ENCODE measurements at regions not wholly inside any gene's neighbourhood (a gene's known extent, or its start where the extent isn't known, plus 50 kb on each side); places are given as distances from the start of the nearest gene placed in this dataset.

- Histone ChIP-seq H3K4me3 (no peak overlapping the region), H3K27me3 (no peaks in the 10 kb centered on the region), H3K4me1 (no peaks in the 10 kb centered on the region), H3K27ac (no peak overlapping the region), H3K9me3 (no peaks in the 10 kb centered on the region), H3K36me3 (no peaks in the 10 kb centered on the region)
- DNase-seq: no peak
- intact Hi-C loops (cut with DNase I; ENCODE audit: low total_unique reads): no loop called here
- TF ChIP-seq CTCF (IDR thresholded peaks at IDR 0.05) (no peak), POLR2A (IDR thresholded peaks at IDR 0.05) (no peak)
These were observed 199.4 kb downstream of the SUDS3 start for GRCh38 chr12:118575730-118576129.

DNA sequence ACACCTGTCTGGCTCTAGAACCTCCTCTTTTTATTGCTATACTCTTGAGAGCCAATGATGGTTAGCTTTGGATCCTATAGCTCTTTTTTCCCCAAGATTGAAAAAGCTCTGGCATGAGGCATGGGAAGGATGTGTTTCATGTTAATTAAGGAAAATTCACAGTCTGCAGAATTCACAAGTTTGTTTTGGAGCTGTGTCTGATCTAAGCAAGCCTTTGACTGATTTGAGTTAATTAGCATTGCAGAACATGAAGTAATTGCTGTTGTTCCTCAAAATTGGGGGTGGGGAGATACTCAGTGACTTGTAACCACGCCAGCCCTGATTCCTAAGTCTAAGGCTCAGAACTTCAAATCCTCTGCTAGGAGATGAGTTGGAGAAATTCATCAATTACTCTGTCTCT lies 205.0 kb downstream of the SUDS3 start:
- TF ChIP-seq CTCF (IDR thresholded peaks at IDR 0.05): no peak
- TF ChIP-seq POLR2A (IDR thresholded peaks at IDR 0.05): no peak
- no peak overlapping the region for H3K27ac ChIP-seq
- no peaks in the 10 kb centered on the region for H3K9me3 ChIP-seq
- H3K36me3 ChIP-seq: no peaks in the 10 kb centered on the region
- H3K4me3 ChIP-seq: no peak overlapping the region
- no peaks in the 10 kb centered on the region for H3K27me3 ChIP-seq
- no peak for DNase-seq
- intact Hi-C loops (cut with DNase I; ENCODE audit: low total_unique reads): no loop called here
- H3K4me1 ChIP-seq: no peaks in the 10 kb centered on the region

GRCh38 chr12:118582863-118583262 lies 206.5 kb downstream of the SUDS3 start:
- H3K9me3 ChIP-seq: no peaks in the 10 kb centered on the region
- H3K4me3 ChIP-seq: no peak overlapping the region
- H3K27me3 ChIP-seq: no peaks in the 10 kb centered on the region
- no peak for DNase-seq
- TF ChIP-seq CTCF (IDR thresholded peaks at IDR 0.05) (no peak), POLR2A (IDR thresholded peaks at IDR 0.05) (no peak)
- no peaks in the 10 kb centered on the region for H3K4me1 ChIP-seq
- H3K36me3 ChIP-seq: no peaks in the 10 kb centered on the region
- H3K27ac ChIP-seq: no peak overlapping the region
- intact Hi-C loops (cut with DNase I; ENCODE audit: low total_unique reads): no loop called here

- Histone ChIP-seq H3K27ac (no peak overlapping the region), H3K27me3 (no peaks in the 10 kb centered on the region), H3K36me3 (no peaks in the 10 kb centered on the region), H3K4me1 (no peaks in the 10 kb centered on the region), H3K4me3 (no peak overlapping the region), H3K9me3 (no peaks in the 10 kb centered on the region)
- intact Hi-C loops (cut with DNase I; ENCODE audit: low total_unique reads): no loop called here
- DNase-seq: no peak
- TF ChIP-seq CTCF (IDR thresholded peaks at IDR 0.05) (no peak), POLR2A (IDR thresholded peaks at IDR 0.05) (no peak)
These were observed 210.1 kb downstream of the SUDS3 start for GRCh38 chr12:118586433-118586832.

GRCh38 chr12:118589162-118589561 lies 212.8 kb downstream of the SUDS3 start:
- Histone ChIP-seq H3K27ac (no peak overlapping the region), H3K27me3 (no peaks in the 10 kb centered on the region), H3K4me3 (no peak overlapping the region), H3K36me3 (no peaks in the 10 kb centered on the region), H3K4me1 (no peaks in the 10 kb centered on the region), H3K9me3 (no peaks in the 10 kb centered on the region)
- no peak for DNase-seq
- intact Hi-C loops (cut with DNase I; ENCODE audit: low total_unique reads): no loop called here
- TF ChIP-seq POLR2A (IDR thresholded peaks at IDR 0.05) (no peak), CTCF (IDR thresholded peaks at IDR 0.05) (no peak)

All from uterus (tissue), 3 donors.